Liver (tissue), 8 donors: ENCODE measurements at regions not wholly inside any gene's neighbourhood (a gene's known extent, or its start where the extent isn't known, plus 50 kb on each side); places are given as distances from the start of the nearest gene placed in this dataset.

Source experiments
- DNase-seq: peaks from one replicate; pipeline ENCODE4 v3.0.0-alpha.2; 2017; ENCODE audit warnings: low spot score
- H3K27ac ChIP-seq, 2 donors: one replicate each; pipeline ENCODE4 v1.7.0; 2013; ENCODE audit warnings: inconsistent platforms in 2 of 2, low read length in 2 of 2, control low read depth in 1 of 2, low read depth in 1 of 2, mild to moderate bottlenecking in 1 of 2
- H3K27me3 ChIP-seq, 4 donors: one replicate each; pipeline versions ENCODE4 v1.6.1 to v1.7.0; 2013; ENCODE audit warnings: low read length in 3 of 4, inconsistent platforms in 1 of 4, mild to moderate bottlenecking in 1 of 4, moderate library complexity in 1 of 4; ENCODE audit not compliant: control insufficient read depth in 4 of 4, insufficient read depth in 4 of 4
- H3K36me3 ChIP-seq, 4 donors: one replicate each; pipeline versions ENCODE4 v1.6.1 to v1.7.0; 2013; ENCODE audit warnings: low read length in 3 of 4, mild to moderate bottlenecking in 3 of 4, low read depth in 1 of 4, moderate library complexity in 1 of 4; ENCODE audit not compliant: control insufficient read depth in 4 of 4, insufficient read depth in 3 of 4
- H3K4me1 ChIP-seq, 4 donors: one replicate each; pipeline versions ENCODE4 v1.6.1 to v1.7.0; 2013; ENCODE audit warnings: low read length in 3 of 4, mild to moderate bottlenecking in 3 of 4, moderate library complexity in 1 of 4; ENCODE audit not compliant: control insufficient read depth in 4 of 4, insufficient read depth in 4 of 4
- H3K4me3 ChIP-seq, 3 donors: one replicate each; pipeline versions ENCODE4 v1.6.1 to v1.7.0; 2013; ENCODE audit warnings: low read length in 3 of 3, control low read depth in 1 of 3, low read depth in 1 of 3, mild to moderate bottlenecking in 1 of 3
- H3K9ac ChIP-seq, 2 donors: one replicate each; pipeline ENCODE4 v1.7.0; 2013; ENCODE audit warnings: low read length in 2 of 2, mild to moderate bottlenecking in 2 of 2, moderate library complexity in 2 of 2, control low read depth in 1 of 2, low read depth in 1 of 2
- H3K9me3 ChIP-seq, 4 donors: one replicate each; pipeline versions ENCODE4 v1.6.1 to v1.7.0; 2013; ENCODE audit warnings: low read length in 3 of 4; ENCODE audit not compliant: control insufficient read depth in 4 of 4
- ATF3 ChIP-seq: IDR thresholded peaks from 2 replicates; pipeline ENCODE4 v1.6.1; 2016; ENCODE audit warnings: antibody characterized with exemption
- CTCF ChIP-seq: fragments of 150-350 bp; IDR thresholded peaks from 2 replicates; pipeline ENCODE4 v1.5.1; 2017; ENCODE audit warnings: improper control_type of control experiment, low read depth, low read length; ENCODE audit not compliant: missing input control
- EGR1 ChIP-seq, 2 donors: IDR thresholded peaks; 2 replicates each; pipeline ENCODE4 v1.6.1; 2016 to 2018; ENCODE audit warnings: antibody characterized with exemption in 2 of 2, low read depth in 2 of 2
- FOXA1 ChIP-seq: IDR thresholded peaks from 2 replicates; pipeline ENCODE4 v1.6.1; 2016; ENCODE audit warnings: antibody characterized with exemption
- FOXA2 ChIP-seq: IDR thresholded peaks from 2 replicates; pipeline ENCODE4 v1.6.1; 2016; ENCODE audit warnings: antibody characterized with exemption
- HNF4A ChIP-seq, 2 donors: conservative IDR thresholded peaks; 2 replicates each; pipeline ENCODE4 v1.6.1; 2016; ENCODE audit warnings: antibody characterized with exemption in 2 of 2, mild to moderate bottlenecking in 2 of 2
- JUND ChIP-seq, 2 donors: IDR thresholded peaks; 2 replicates each; pipeline ENCODE4 v1.6.1; 2016; ENCODE audit warnings: antibody characterized with exemption in 2 of 2
- MAX ChIP-seq: IDR thresholded peaks from 2 replicates; pipeline ENCODE4 v1.6.1; 2016; ENCODE audit warnings: antibody characterized with exemption
- NR2F2 ChIP-seq: IDR thresholded peaks from 2 replicates; pipeline ENCODE4 v1.6.1; 2016; ENCODE audit warnings: antibody characterized with exemption
- RAD21 ChIP-seq, 2 donors: IDR thresholded peaks; 2 replicates each; pipeline ENCODE4 v1.6.1; 2016; ENCODE audit warnings: antibody characterized with exemption in 2 of 2, mild to moderate bottlenecking in 2 of 2
- REST ChIP-seq: IDR thresholded peaks from 2 replicates; pipeline ENCODE4 v1.6.1; 2016; ENCODE audit warnings: antibody characterized with exemption, mild to moderate bottlenecking
- SP1 ChIP-seq: IDR thresholded peaks from 2 replicates; pipeline ENCODE4 v1.6.1; 2018; ENCODE audit warnings: antibody characterized with exemption, mild to moderate bottlenecking
- TAF1 ChIP-seq: conservative IDR thresholded peaks from 2 replicates; pipeline ENCODE4 v1.6.1; 2016; ENCODE audit warnings: antibody characterized with exemption, mild to moderate bottlenecking
- YY1 ChIP-seq: IDR thresholded peaks from 2 replicates; pipeline ENCODE4 v1.6.1; 2016; ENCODE audit warnings: antibody characterized with exemption, mild to moderate bottlenecking
- WGBS: extraction: QIAGEN DNeasy Blood & Tissue Kit; methylation state at CpG from one replicate; pipeline ENCODE4 v1.1.7; 2013; 5-methylcytosine and 5-hydroxymethylcytosine counted together
- donor health status: healthy.
- donor health status: healthy.
- donor health status: healthy.
- donor health status: healthy.
- donor health status: healthy.

- no peaks in the 10 kb centered on the region for H3K27me3 ChIP-seq
- H3K27ac ChIP-seq, result no peak overlapping the region
- 74% methylated on average over 4 of the region's 4 CpGs for WGBS
- no peaks in the 10 kb centered on the region for H3K4me1 ChIP-seq
- peaks cover 0 to 4% (median 2%) of the 10 kb centered on the region in 4 donors for H3K9me3 ChIP-seq
- H3K9ac ChIP-seq, result no peak overlapping the region
- H3K4me3 ChIP-seq, result no peak overlapping the region
- TF ChIP-seq YY1 (no peak), RAD21 (IDR thresholded peaks at IDR 0.05) (no peak), REST (no peak), EGR1 (IDR thresholded peaks at IDR 0.05; ENCODE audit: low read depth in 2 of 2) (no peak), JUND (IDR thresholded peaks at IDR 0.05) (no peak), ATF3 (no peak), NR2F2 (no peak), TAF1 (no peak), FOXA1 (no peak), MAX (no peak), CTCF (no peak)
- H3K36me3 ChIP-seq, result no peaks in the 10 kb centered on the region
- DNase-seq, result no peak
Observed at GRCh38 chr5:4442221-4442620, 697.9 kb upstream of the ADAMTS16 start.

- TF ChIP-seq FOXA2 (no peak), NR2F2 (no peak), HNF4A (conservative IDR thresholded peaks at IDR 0.05) (no peak), FOXA1 (no peak), SP1 (no peak), ATF3 (no peak), EGR1 (IDR thresholded peaks at IDR 0.05; ENCODE audit: low read depth in 2 of 2) (no peak), TAF1 (no peak), RAD21 (IDR thresholded peaks at IDR 0.05) (no peak)
- Histone ChIP-seq H3K9ac (no peak overlapping the region), H3K4me1 (no peaks in the 10 kb centered on the region), H3K4me3 (no peak overlapping the region), H3K9me3 (peaks cover 0 to 7% (median 2%) of the 10 kb centered on the region in 4 donors), H3K27ac (no peak overlapping the region), H3K27me3 (no peaks in the 10 kb centered on the region), H3K36me3 (no peaks in the 10 kb centered on the region)
- no peak for DNase-seq
- WGBS, result 88% methylated on average over 1 of the region's 1 CpG
Observed at GRCh38 chr5:4447657-4448056, 692.5 kb upstream of the ADAMTS16 start.
